A172 (cell line): ENCODE measurements at regions not wholly inside any gene's neighbourhood (a gene's known extent, or its start where the extent isn't known, plus 50 kb on each side); places are given as distances from the start of the nearest gene placed in this dataset.

Experiments
- DNase-seq: peaks from one replicate; pipeline ENCODE4 v3.0.0-alpha.2; 2015; ENCODE audit warnings: low spot score

- DNase-seq = no peak
Observed at GRCh38 chr13:110773480-110773879, 60.0 kb downstream of the ING1 start.

DNA sequence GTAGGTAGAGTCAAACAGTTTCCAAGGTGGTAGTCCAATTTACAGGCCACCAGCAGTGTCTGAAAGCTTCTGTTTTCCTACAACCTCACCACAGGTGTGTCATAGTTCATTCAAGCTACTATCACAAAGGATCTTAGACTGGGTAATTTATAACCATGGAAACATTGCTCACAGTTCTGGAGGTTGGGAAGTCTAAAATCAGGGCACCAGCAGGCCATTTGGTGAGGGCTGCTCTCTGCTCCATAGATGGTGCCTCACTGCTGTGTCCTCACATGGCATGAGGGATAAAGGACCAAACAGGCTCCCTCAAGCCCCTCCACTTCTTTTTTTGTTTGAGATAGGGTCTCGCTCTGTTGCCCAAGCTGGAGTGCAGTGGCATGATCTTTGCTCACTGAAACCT lies 60.6 kb downstream of the ING1 start:
- no peak for DNase-seq

- no peak for DNase-seq
Observed at GRCh38 chr13:110774490-110774889, 61.0 kb downstream of the ING1 start.

GRCh38 chr13:110775576-110775975 lies 62.1 kb downstream of the ING1 start:
- no peak for DNase-seq

- no peak for DNase-seq
Observed at GRCh38 chr13:110777251-110777820, 63.8 kb downstream of the ING1 start.

GRCh38 chr13:110779022-110779421 lies 65.5 kb downstream of the ING1 start:
- no peak for DNase-seq

DNA sequence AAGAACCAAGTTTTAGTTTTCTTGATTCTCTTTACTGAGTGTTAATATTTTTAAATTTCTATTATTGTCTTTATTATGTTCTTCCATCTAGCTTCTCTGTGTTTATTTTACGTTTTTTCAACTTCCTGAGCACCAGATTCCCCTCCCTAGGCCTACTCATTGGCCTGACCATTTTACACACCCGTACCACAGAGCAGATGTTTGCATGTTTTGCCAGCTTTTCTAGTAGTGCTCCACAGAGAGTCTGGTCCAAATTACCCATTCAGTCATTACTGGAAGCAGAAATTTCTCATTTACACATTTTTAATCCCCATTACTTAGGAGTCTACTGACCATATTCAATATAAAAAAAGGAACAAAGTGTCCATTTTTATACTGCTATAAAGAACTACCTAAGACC lies 66.9 kb downstream of the ING1 start:
- DNase-seq = no peak

GRCh38 chr13:110782185-110782584 lies 68.7 kb downstream of the ING1 start:
- DNase-seq = no peak

DNA sequence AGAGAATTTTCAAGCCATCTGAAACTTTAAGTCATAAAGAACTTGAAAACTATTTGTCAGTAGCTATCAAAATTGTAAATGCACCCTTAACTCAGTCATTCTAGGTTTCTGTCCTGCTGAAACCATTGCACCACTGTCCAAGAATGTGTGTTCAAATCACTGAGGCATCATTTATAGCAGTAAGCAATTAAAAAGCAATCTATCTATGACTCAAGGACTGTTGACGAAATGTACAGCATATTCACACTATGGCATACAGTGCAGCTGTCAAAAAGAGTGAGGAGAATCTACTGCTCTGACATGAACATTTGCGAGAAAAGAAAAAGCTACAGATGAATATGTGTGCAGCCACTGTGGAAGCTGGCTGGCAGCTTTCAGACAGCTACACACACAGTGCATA lies 71.2 kb downstream of the ING1 start:
- DNase-seq = no peak

GRCh38 chr13:110788778-110789177 lies 75.3 kb downstream of the ING1 start:
- DNase-seq = no peak

GRCh38 chr13:110789871-110790270 lies 76.4 kb downstream of the ING1 start:
- DNase-seq = no peak

- DNase-seq = no peak
Observed at GRCh38 chr13:110790371-110790770, 76.9 kb downstream of the ING1 start.

DNA sequence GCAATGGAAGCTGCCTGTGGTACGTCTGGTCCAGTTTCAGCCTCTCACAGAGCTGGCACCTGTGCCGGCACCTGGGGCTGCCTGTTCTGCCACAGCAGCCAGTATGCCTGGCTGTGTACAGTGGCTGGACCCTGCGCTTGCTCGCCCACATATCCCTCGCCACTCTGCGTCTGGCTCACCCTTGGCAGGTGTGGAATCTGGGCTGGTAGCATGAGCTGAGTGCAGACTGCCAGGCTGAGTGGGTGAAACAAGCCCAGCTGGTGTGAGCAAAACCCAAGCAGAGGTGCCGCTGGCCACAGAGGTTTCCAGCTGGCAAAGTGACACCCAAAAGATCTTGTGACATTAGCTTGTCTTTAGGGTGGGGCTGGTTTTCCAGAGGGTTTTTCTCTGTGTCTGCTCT lies 80.7 kb downstream of the ING1 start:
- DNase-seq = no peak

DNA sequence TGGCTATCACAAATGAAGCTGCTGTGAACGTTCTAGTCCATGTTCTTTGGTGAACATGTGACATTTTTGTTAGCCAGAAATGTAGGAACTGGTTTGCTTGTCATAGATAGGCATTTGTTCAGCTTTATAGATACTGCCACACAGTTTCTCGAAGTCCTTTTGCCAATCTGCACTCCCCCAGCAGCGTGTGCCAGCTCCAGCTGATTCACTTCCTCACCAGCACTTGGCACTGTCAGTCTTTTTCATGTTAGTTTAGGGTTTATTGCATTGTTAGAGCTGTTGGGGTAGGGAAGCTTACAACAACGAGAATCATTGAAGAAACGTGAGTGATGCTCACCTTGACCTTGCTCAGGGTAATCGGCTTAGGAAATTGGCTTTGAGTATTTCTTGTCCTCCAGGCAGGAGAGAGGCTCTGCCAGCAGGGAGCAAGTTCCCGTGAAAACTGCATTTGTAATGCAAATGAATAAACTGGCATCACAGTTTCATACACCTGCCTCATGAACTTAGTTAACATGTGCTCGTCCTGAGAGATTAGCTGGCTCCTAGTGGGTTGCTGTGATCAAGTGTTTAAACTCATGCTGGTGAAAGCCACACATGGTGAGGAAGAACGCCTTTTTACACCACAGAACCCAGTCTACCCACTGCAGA lies 83.9 kb downstream of the ING1 start:
- no peak for DNase-seq

DNA sequence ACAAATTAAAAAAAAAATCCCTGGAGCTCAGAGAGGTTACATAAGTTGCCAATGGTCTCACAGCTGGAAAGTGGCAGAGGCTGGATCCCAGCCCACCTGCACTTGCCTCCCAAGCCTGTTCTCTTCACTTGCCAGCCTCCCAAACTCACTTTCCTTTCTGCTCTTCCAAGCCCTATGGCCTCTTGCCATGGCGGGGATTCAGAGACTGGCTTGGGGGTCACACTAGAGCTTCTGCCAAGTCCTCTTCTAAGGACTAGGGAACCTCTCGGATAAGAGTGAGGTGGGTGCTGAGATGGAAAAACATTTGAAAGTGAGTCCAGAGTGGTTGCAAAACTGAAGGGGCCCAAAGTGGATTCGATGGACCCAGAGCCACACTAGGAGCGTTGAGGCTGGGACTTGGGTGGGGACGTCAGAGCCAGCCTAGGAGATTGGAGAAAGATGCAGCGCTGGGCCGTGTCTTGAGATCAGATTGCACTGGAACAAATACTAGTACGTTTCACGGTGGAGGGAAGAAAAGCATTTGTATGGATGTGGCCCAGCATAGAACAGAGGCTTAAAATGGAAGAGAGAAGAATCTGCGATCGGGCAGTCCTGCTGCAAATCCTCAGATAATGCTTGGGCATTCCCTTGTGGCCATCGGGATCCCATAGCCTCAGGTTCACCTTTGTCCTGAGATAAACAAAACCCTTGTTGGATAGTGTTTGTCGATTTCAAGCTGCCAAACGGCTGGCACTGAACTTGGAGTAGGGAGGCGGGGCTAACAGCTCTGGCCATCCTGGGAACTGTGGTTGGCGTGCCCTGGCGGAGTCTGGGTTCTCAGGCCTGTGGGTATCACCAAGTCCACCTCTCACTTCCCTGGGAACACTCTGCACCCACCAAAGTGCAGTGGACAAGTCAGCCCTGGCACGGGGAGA lies 84.8 kb downstream of the ING1 start:
- no peak for DNase-seq

GRCh38 chr13:110799246-110800236 lies 86.0 kb downstream of the ING1 start:
- no peak for DNase-seq

DNA sequence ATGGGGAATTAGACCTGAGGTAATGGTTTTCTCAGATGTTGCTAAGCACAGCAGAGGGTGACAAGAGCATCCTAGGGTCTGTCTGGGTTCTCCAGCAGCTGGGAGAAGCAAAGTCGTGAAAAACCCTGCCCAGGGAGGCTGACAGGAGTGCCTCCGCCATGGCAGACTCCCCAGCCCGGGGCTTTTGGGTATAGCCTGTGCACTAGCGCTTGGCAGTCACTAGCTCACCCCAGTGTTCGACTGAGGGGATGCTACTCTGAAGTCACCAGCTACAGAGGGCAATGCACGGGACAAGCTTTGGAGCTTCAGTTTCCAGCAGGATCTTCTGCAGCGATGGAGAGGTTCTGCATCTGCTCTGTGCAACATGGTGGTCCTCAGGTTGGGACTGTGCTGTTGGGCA lies 87.5 kb downstream of the ING1 start:
- DNase-seq = no peak

- DNase-seq = no peak
Observed at GRCh38 chr13:110802260-110802659, 88.8 kb downstream of the ING1 start.

GRCh38 chr13:110806636-110807035 lies 93.1 kb downstream of the ING1 start:
- no peak for DNase-seq

DNA sequence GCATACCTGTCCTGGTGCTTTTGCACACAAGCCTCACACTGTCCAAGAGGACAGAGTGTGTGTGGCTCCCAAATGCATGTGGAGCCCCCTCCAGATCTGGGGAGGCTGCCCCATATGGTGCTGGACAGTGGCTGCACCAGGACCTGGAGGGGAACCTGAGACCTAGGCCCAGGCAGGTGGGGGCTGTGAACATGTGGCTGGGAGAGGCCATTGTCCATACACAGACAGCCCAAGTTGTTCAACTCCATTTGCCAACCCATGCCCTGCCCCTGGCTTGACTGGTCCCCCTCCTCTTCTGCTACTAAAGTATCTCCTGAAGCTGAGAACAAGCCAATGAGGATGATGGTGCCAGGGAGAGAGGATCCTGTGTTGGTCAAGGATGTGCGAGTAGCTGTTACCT lies 94.0 kb downstream of the ING1 start:
- DNase-seq = no peak

GRCh38 chr13:110808138-110808537 lies 94.6 kb downstream of the ING1 start:
- DNase-seq = no peak
